ENCODE measurements at regions not wholly inside any gene's neighbourhood (a gene's known extent, or its start where the extent isn't known, plus 50 kb on each side); places are given as distances from the start of the nearest gene placed in this dataset.
"Not testable (repeated sequence)": the region's sequence is repeated elsewhere in the genome, so short reads cannot be mapped to it uniquely, and the experiment has no call there.

DNA sequence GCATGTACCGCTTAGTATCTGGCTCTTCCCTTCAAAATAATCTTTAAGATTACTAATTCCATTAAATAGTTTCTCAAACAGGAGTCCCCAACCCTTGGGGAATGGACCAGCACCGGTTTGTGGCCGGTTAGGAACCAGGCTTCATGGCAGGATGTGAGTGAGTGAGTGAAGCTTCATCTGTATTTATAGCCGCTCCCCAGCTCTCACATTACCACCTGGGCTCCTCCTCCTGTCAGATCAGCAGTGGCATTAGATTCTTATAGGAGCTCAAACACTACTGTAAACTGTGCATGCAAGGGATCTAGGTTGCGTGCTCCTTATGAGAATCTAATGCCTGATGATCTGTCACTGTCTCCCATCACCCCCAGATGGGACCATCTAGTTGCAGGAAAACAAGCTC is 332.6 kb upstream of the ZNF608 start:
- intact Hi-C loops (cut with DNase I, micrococcal nuclease), result not testable (repeated sequence)

DNA sequence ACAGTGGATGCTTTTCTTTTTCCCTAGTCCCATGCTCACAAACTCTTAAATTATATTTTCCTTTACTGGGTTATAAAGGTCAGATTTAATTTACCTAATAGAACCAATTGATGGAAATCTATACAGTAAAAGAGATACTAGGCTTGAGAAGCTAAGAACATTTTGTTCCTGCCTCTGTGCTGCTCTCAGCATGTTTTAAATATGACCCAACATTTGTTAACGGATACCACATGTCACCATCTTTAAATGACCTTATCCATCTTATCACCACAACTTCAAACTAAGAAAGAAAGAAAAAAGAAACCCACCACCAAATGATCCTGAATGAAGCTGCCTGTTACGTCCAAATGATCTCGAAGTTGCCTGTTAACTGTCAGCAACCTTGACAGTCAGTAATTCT is 334.7 kb upstream of the ZNF608 start:
- no peak for ATAC-seq
- no peak for DNase-seq
- intact Hi-C loops (cut with DNase I, micrococcal nuclease), result no loop called here

More for the DNA sequence above, 332.6 kb upstream of the ZNF608 start:
- ATAC-seq, DNase-seq: not testable (repeated sequence)

DNA sequence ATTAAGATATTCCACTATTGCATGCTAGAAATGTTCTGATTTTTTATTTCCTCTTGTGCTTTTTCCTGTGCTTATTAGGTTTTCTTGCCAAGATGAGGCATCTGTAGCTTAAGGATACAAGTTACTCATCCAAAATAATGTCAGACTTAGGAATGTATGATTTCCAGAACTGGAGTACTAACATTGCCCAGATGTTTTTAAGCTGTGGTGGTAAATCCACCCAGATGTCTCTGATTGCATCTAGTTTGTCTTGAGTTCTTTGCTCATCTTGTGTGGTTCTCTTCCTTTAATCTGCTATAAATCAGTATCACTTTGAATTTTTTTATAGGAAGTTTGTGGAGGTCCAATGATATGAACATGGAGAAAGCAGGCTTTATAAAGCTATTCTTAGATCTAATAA is 337.5 kb upstream of the ZNF608 start:
- DNase-seq, result no peak
- intact Hi-C loops (cut with DNase I, micrococcal nuclease), result no loop called here
- ATAC-seq, result no peak

- intact Hi-C loops (cut with DNase I, micrococcal nuclease), result no loop called here
- ATAC-seq, result peak; percentile 93
- DNase-seq, result no peak
Observed at GRCh38 chr5:125085797-125086505, 339.5 kb upstream of the ZNF608 start.

DNA sequence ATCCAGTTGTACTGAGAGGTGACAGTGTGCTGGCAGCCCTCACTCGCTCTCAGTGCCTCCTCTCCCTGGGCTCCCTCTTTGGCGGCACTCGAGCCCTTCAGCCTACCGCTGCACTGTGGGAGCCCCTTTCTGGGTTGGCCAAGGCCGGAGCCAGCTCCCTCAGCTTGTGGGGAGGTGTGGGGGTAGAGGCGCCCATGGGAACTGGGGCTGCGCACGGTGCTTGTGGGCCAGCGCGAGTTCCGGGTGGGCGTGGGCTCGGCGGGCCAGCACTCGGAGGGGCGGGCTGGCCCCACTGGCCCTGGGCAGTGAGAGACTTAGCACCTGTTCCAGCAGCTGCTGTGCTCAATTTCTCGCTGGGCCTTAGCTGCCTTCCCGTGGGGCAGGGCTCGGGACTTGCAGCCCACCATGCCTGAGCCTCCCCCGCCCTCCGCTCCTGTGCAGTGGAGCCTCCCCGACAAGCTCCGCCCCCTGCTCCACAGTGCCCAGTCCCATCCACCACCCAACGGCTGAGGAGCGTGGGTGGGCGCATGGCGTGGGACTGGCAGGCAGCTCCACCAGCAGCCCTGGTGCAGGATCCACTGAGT is 342.2 kb upstream of the ZNF608 start:
- intact Hi-C loops (cut with DNase I, micrococcal nuclease), result no loop called here
- ATAC-seq, result no peak
- DNase-seq, result no peak

GRCh38 chr5:125092138-125092537 is 345.7 kb upstream of the ZNF608 start:
- DNase-seq; ATAC-seq; intact Hi-C loops (cut with DNase I, micrococcal nuclease): not testable (repeated sequence)

GRCh38 chr5:125093776-125094175 is 347.3 kb upstream of the ZNF608 start:
- DNase-seq, result no peak
- intact Hi-C loops (cut with DNase I, micrococcal nuclease), result no loop called here
- ATAC-seq, result no peak

DNA sequence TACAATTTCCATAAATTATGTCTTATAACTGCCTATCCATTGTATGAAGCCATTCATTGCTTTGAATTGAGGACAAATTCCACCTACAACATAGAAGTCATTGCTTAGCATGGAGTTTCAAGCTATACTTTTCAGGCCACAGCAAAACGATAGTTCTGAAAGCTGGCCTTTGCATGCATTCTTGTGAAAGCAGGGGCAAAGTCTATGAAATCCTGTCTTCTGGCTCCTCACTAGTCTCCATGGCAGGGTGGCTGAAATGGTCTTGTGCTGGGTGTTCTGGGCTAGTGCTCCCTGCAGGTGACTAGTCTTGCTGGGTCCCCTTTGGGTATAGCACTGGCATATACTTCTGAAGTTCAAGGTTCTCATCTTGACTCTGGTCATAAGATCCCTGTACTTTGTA is 353.9 kb upstream of the ZNF608 start:
- DNase-seq (no peak), ATAC-seq (no peak)
- intact Hi-C loops (cut with DNase I, micrococcal nuclease), result no loop called here

- ATAC-seq, result peak; percentile 52
- intact Hi-C loops (cut with DNase I, micrococcal nuclease), result no loop called here
- no peak for DNase-seq
Observed at GRCh38 chr5:125100951-125101350, 354.5 kb upstream of the ZNF608 start.

DNA sequence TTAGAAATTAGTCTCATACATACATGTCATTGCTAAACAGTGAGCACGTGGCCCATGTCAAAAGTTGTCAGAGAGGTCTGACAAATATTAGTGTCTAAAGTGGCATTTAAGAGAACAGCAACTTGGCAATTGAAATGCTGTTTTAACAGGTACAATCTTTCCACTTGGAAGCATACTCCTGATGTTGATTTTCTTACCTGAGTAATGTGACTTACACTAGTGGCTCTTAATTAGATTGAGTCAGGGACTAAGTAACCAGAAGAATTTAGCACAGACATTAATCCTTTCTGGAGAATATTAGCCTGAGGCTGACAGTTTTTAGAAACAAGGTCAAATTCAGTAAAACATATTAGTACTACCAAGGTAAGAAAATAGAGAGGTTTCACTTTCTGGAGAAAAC is 357.0 kb upstream of the ZNF608 start:
- intact Hi-C loops (cut with DNase I, micrococcal nuclease), result no loop called here
- ATAC-seq (no peak), DNase-seq (no peak)

- intact Hi-C loops (cut with DNase I, micrococcal nuclease), result no loop called here
- DNase-seq (no peak), ATAC-seq (no peak)
Observed at GRCh38 chr5:125106271-125106670, 359.8 kb upstream of the ZNF608 start.

GRCh38 chr5:125106881-125107280 is 360.4 kb upstream of the ZNF608 start:
- intact Hi-C loops (cut with DNase I, micrococcal nuclease), result no loop called here
- DNase-seq (no peak), ATAC-seq (no peak)

GRCh38 chr5:125109293-125109692 is 362.9 kb upstream of the ZNF608 start:
- ATAC-seq, result no peak
- intact Hi-C loops (cut with DNase I, micrococcal nuclease), result no loop called here
- DNase-seq, result no peak

DNA sequence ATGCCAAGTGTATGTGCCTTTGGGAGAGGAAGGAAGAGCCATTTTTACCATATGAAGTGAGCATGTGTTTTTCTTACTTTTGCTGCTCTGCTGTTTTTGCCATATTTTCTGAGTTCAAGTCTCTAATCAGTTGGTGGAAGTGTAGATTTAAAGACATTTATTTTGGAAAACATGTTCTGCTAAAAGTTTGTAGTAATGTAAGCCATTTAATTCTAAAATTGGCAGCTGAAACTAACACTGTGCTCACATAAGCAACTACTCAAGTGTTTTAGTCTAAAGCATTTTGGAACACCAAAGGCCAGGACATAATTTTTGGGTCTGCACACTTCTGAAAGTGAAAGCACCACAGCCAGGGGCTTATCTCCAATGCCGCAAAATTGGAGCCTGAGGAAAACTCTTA is 363.4 kb upstream of the ZNF608 start:
- intact Hi-C loops (cut with DNase I, micrococcal nuclease), result no loop called here
- DNase-seq, result no peak

GRCh38 chr5:125112196-125112595 is 365.8 kb upstream of the ZNF608 start:
- DNase-seq, result no peak
- intact Hi-C loops (cut with DNase I, micrococcal nuclease), result no loop called here
- ATAC-seq, result no peak

More for the DNA sequence above, 363.4 kb upstream of the ZNF608 start:
- ATAC-seq, result no peak

DNA sequence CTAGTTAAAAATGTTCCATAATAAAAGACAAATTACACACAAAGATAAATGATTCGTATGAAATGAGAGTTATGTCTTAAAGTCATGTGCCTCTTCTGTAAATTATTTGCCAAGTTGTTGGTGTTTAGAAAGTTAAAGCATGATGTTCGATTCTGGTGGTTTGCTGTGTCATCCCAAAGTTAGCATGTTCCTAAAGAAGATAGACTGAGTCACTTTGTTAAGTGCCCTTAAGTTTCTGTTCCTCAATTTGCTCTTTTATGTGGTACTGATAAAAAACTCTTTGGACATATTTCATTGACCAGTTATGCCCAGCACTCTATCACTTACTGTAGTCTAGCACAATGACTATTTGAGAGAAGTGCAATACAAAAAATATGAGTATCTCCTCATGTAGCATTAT is 366.9 kb upstream of the ZNF608 start:
- no peak for DNase-seq
- ATAC-seq, result no peak

GRCh38 chr5:125115195-125115525 is 368.7 kb upstream of the ZNF608 start:
- DNase-seq (no peak), ATAC-seq (no peak)
- intact Hi-C loops (cut with DNase I, micrococcal nuclease), result no loop called here

More for the DNA sequence above, 366.9 kb upstream of the ZNF608 start:
- intact Hi-C loops (cut with DNase I, micrococcal nuclease), result no loop called here

- ATAC-seq, result no peak
- intact Hi-C loops (cut with DNase I, micrococcal nuclease), result no loop called here
- no peak for DNase-seq
Observed at GRCh38 chr5:125117566-125117965, 371.1 kb upstream of the ZNF608 start.

DNA sequence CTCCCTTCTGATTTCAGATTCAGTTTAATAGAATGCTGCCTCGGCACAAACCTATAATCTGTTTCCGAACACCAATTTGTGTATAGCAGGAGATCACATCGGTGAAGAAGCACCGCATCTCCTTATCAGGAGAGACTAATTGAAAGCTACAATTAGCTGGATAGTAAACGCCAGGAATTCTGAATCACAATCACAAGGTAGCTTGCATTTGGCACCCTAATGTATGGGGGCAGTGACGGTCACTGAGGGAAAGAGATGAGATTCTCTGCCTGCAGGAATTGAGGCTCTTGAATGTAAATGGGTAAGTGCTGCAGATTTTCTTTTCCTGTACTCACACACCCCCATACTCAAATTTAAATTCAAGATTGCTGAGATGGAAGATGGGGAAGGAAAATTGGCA is 373.6 kb upstream of the ZNF608 start:
- DNase-seq (no peak), ATAC-seq (no peak)
- intact Hi-C loops (cut with DNase I, micrococcal nuclease), result no loop called here

- ATAC-seq, result peak; percentile 48
- DNase-seq, result no peak
- intact Hi-C loops (cut with DNase I, micrococcal nuclease), result no loop called here
Observed at GRCh38 chr5:125125031-125125823, 378.8 kb upstream of the ZNF608 start.

Measured in left colon (tissue), 2 donors.